HG03159 (cell line): ENCODE measurements at regions not wholly inside any gene's neighbourhood (a gene's known extent, or its start where the extent isn't known, plus 50 kb on each side); places are given as distances from the start of the nearest gene placed in this dataset.

Experiments
- ATAC-seq: cut with Tn5 transposase; IDR thresholded peaks from one replicate; pipeline ENCODE4 v1.9.1; 2021; ENCODE audit warnings: mild to moderate bottlenecking, moderate library complexity; ENCODE audit not compliant: unreplicated experiment

- no peak for ATAC-seq
These were observed 50.0 kb upstream of the SLCO2A1 start for GRCh38 chr3:134079761-134080160.
